IMR-90 (cell line): ENCODE measurements at regions not wholly inside any gene's neighbourhood (a gene's known extent, or its start where the extent isn't known, plus 50 kb on each side); places are given as distances from the start of the nearest gene placed in this dataset.

ENCODE experiments used
- CEBPB ChIP-seq: IDR thresholded peaks from 2 replicates; pipeline ENCODE4 v1.6.1; 2012; ENCODE audit warnings: low read depth, low read length, improper control_type of control experiment
- CTCF ChIP-seq: conservative IDR thresholded peaks from 2 replicates; pipeline ENCODE4 v1.5.1; 2012; ENCODE audit warnings: mild to moderate bottlenecking, low read depth, low read length, improper control_type of control experiment
- MAZ ChIP-seq: IDR thresholded peaks from 2 replicates; pipeline ENCODE4 v1.6.1; 2012; ENCODE audit warnings: low read depth, mild to moderate bottlenecking, low read length, improper control_type of control experiment, moderate library complexity, borderline replicate concordance
- RFX5 ChIP-seq: IDR thresholded peaks from 2 replicates; pipeline ENCODE4 v1.8.0; 2012; ENCODE audit warnings: low read depth, mild to moderate bottlenecking, low read length, moderate library complexity
- SMC3 ChIP-seq: fragments of 150-350 bp; IDR thresholded peaks from 2 replicates; pipeline ENCODE4 v1.6.1; 2016; ENCODE audit warnings: low read depth, mild to moderate bottlenecking, antibody characterized with exemption, low read length, moderate library complexity

GRCh38 chr13:26996965-26997752 is 174.5 kb downstream of the USP12 start:
- TF ChIP-seq CTCF: no peak
- TF ChIP-seq RFX5: no peak
- TF ChIP-seq SMC3: no peak
- TF ChIP-seq CEBPB: no peak
- TF ChIP-seq MAZ: no peak
